Ascending aorta (tissue), 2 donors: ENCODE measurements at regions not wholly inside any gene's neighbourhood (a gene's known extent, or its start where the extent isn't known, plus 50 kb on each side); places are given as distances from the start of the nearest gene placed in this dataset.

Source experiments
- DNase-seq, 2 donors: peaks; one replicate each; pipeline ENCODE4 v3.0.0-alpha.2; 2019; ENCODE audit warnings: low spot score in 2 of 2
- H3K27ac ChIP-seq, 2 donors: fragments of 200-600 bp; sonication (generic); one replicate each; pipeline ENCODE4 v1.5.1; 2016 to 2017; ENCODE audit warnings: mild to moderate bottlenecking in 1 of 2
- H3K27me3 ChIP-seq: fragments of 200-600 bp; sonication (generic); one replicate; pipeline ENCODE4 v1.5.1; 2017
- H3K36me3 ChIP-seq, 2 donors: fragments of 200-600 bp; sonication (generic); one replicate each; pipeline ENCODE4 v1.5.1; 2016
- H3K4me1 ChIP-seq, 2 donors: fragments of 200-600 bp; sonication (generic); one replicate each; pipeline ENCODE4 v1.5.1; 2016 to 2017; ENCODE audit warnings: mild to moderate bottlenecking in 1 of 2
- H3K4me3 ChIP-seq, 2 donors: fragments of 200-600 bp; sonication (generic); one replicate each; pipeline ENCODE4 v1.5.1; 2016 to 2017; ENCODE audit warnings: mild to moderate bottlenecking in 1 of 2
- H3K9me3 ChIP-seq, 2 donors: fragments of 200-600 bp; sonication (generic); one replicate each; pipeline ENCODE4 v1.5.1; 2016
- intact Hi-C: fragments of 100-400 bp; cut with DNase I; formaldehyde crosslinking; loops from one replicate; pipeline ENCODE4 v1.15.1; 2023
- TF ChIP-seq, protein P1 (sequence below), 3 experiments: fragments of 200-600 bp in 2 of 3; fragments of 450-650 bp in 1 of 3; sonication (generic) in 2 of 3; IDR thresholded peaks; one replicate each; pipeline ENCODE4 v1.5.1; 2016 to 2019; ENCODE audit warnings: antibody characterized with exemption in 3 of 3, mild to moderate bottlenecking in 1 of 3, moderate library complexity in 1 of 3

- no peaks in the 10 kb centered on the region for H3K4me1 ChIP-seq
- no peaks in the 10 kb centered on the region for H3K36me3 ChIP-seq
- TF ChIP-seq, protein P1, sequence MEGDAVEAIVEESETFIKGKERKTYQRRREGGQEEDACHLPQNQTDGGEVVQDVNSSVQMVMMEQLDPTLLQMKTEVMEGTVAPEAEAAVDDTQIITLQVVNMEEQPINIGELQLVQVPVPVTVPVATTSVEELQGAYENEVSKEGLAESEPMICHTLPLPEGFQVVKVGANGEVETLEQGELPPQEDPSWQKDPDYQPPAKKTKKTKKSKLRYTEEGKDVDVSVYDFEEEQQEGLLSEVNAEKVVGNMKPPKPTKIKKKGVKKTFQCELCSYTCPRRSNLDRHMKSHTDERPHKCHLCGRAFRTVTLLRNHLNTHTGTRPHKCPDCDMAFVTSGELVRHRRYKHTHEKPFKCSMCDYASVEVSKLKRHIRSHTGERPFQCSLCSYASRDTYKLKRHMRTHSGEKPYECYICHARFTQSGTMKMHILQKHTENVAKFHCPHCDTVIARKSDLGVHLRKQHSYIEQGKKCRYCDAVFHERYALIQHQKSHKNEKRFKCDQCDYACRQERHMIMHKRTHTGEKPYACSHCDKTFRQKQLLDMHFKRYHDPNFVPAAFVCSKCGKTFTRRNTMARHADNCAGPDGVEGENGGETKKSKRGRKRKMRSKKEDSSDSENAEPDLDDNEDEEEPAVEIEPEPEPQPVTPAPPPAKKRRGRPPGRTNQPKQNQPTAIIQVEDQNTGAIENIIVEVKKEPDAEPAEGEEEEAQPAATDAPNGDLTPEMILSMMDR (IDR thresholded peaks at IDR 0.05): no peak
- no peak for DNase-seq
- H3K9me3 ChIP-seq: no peaks in the 10 kb centered on the region
- H3K27ac ChIP-seq: no peak overlapping the region
- H3K4me3 ChIP-seq: no peak overlapping the region
- intact Hi-C loops: no loop called here
- H3K27me3 ChIP-seq: no peaks in the 10 kb centered on the region
Observed at GRCh38 chr20:5696011-5696559, 54.1 kb upstream of the SHLD1 start.

DNA sequence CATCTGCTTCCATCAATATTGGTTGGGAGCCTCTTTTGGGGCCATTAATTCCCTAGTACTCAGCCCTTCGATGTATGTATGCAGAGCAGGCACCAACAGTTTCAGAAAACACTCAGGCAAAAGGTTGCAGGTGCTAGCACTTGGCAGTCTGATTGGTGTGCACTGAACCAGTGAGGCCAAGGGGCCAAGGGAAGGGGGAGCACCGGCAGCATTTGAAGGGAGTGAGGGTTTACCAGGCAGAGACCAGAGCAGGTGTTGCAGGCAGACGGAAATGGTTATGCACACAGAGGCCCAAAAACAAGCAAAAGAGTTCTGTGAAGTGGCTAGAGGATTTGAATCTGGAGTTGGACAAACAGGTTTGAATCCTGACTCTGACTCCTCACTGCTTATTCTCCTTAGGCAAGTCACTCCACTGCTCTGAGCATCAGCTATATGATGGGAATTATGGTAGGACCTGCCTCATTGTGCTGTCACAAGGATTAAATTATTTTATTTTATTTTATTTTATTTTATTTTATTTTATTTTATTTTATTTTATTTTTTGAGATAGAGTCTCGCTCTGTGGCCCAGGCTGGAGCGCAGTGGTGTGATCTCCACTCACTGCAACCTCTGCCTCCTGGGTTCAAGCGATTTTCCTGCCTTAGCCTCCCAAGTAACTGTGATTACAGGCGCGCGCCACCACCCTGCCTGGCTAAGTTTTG lies 58.1 kb upstream of the SHLD1 start:
- H3K27ac ChIP-seq: no peak overlapping the region
- H3K36me3 ChIP-seq: no peaks in the 10 kb centered on the region
- TF ChIP-seq, protein P1 (IDR thresholded peaks at IDR 0.05): no peak
- no peaks in the 10 kb centered on the region for H3K9me3 ChIP-seq
- no peaks in the 10 kb centered on the region for H3K4me1 ChIP-seq
- intact Hi-C loops: no loop called here
- H3K27me3 ChIP-seq: no peaks in the 10 kb centered on the region
- H3K4me3 ChIP-seq: no peak overlapping the region
- DNase-seq: no peak

DNA sequence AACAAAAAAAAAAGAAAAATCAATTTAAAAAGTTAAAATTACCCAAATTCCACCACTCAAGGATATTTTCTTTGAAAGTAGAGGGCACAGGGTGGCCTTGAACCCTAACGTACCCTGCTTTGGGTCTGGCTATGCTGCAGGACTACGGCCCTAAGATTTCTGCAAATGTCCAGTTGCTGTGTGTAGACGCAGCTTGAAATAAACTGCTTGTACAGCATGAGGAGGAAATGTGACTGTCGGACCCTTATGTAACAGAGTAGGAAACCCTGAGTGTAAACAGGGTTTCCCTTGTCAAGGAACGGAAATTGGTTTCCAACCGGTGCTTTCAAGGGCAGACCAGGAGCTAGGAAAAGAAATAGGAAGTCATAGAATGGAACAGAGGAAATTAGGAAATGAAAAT lies 60.7 kb upstream of the SHLD1 start:
- TF ChIP-seq, protein P1 (IDR thresholded peaks at IDR 0.05): no peak
- H3K4me1 ChIP-seq: no peaks in the 10 kb centered on the region
- no peaks in the 10 kb centered on the region for H3K36me3 ChIP-seq
- no peaks in the 10 kb centered on the region for H3K9me3 ChIP-seq
- no peak for DNase-seq
- intact Hi-C loops: no loop called here
- no peak overlapping the region for H3K4me3 ChIP-seq
- no peaks in the 10 kb centered on the region for H3K27me3 ChIP-seq
- no peak overlapping the region for H3K27ac ChIP-seq

- Histone ChIP-seq H3K4me1 (no peaks in the 10 kb centered on the region), H3K4me3 (no peak overlapping the region), H3K36me3 (no peaks in the 10 kb centered on the region), H3K27me3 (no peaks in the 10 kb centered on the region), H3K27ac (peak overlapping the region in 1 of 2 donors; percentile 25), H3K9me3 (no peaks in the 10 kb centered on the region)
- intact Hi-C loops: no loop called here
- DNase-seq: peak in 1 of 2 donors; percentile 12
- TF ChIP-seq, protein P1 (IDR thresholded peaks at IDR 0.05): no peak
Observed at GRCh38 chr20:5688431-5688972, 61.7 kb upstream of the SHLD1 start.

DNA sequence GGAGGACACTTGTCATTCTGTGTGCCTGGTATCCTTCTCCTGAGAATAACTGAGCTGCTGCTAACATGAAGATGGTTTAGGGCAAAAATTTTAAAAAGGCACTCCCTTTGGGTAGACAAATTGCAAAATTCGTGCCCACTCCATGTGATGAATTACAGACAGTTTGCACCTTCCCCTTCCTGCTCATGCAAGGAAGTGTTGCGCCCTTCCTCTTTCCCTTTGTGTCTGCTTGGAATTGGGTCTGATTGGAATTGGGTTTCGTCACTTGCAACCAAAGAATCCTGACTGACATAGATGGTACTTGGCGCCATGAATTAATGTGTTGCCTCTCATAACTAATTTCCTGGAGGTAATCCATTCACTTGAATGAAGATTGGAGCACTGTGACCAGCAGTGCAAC lies 62.3 kb upstream of the SHLD1 start:
- Histone ChIP-seq H3K9me3 (no peaks in the 10 kb centered on the region), H3K4me3 (no peak overlapping the region), H3K36me3 (no peaks in the 10 kb centered on the region), H3K27ac (peak overlapping the region in 1 of 2 donors; percentile 25), H3K4me1 (no peaks in the 10 kb centered on the region), H3K27me3 (no peaks in the 10 kb centered on the region)
- TF ChIP-seq, protein P1 (IDR thresholded peaks at IDR 0.05): no peak
- intact Hi-C loops: no loop called here
- no peak for DNase-seq
